ENCODE measurements at regions not wholly inside any gene's neighbourhood (a gene's known extent, or its start where the extent isn't known, plus 50 kb on each side); places are given as distances from the start of the nearest gene placed in this dataset.

DNA sequence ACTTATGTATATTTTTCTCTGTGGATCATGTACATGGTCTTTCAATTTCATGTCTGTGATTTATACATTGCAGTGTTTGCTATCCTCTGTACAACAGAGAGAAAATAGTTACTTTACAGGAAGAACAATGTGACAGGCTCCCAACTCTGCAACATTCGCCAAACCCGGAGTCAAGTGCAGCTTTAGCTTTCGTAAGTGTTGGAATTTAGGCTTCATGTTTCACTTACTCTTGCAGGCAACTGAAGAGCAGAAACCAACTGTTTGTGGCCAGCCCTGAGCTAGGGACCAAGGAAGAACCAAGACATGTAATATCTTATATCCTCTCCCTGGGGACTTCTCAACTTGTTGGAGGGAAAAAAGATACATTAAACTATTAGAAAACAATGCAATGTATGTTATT, 147.9 kb downstream of the C5orf15 start:
- TF ChIP-seq, protein P1, sequence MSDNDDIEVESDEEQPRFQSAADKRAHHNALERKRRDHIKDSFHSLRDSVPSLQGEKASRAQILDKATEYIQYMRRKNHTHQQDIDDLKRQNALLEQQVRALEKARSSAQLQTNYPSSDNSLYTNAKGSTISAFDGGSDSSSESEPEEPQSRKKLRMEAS (IDR thresholded peaks at IDR 0.05) = no peak
- no peak for TF ChIP-seq TCF12 (IDR thresholded peaks at IDR 0.05; ENCODE audit: low read depth)
- TF ChIP-seq, protein P2, sequence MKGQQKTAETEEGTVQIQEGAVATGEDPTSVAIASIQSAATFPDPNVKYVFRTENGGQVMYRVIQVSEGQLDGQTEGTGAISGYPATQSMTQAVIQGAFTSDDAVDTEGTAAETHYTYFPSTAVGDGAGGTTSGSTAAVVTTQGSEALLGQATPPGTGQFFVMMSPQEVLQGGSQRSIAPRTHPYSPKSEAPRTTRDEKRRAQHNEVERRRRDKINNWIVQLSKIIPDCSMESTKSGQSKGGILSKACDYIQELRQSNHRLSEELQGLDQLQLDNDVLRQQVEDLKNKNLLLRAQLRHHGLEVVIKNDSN (IDR thresholded peaks at IDR 0.05) = no peak
- TF ChIP-seq EP300 (IDR thresholded peaks at IDR 0.05; ENCODE audit: borderline replicate concordance) = no peak
- TF ChIP-seq EGR1 (IDR thresholded peaks at IDR 0.05) = no peak
- TF ChIP-seq FOXM1 (IDR thresholded peaks at IDR 0.05; ENCODE audit: borderline replicate concordance, low read depth) = no peak
- no peak for TF ChIP-seq CREB1 (IDR thresholded peaks at IDR 0.05; ENCODE audit: low read depth)
- no peak for TF ChIP-seq RAD21 (IDR thresholded peaks at IDR 0.05; ENCODE audit: low read depth)
- no peak for TF ChIP-seq ZBTB7A (IDR thresholded peaks at IDR 0.05; ENCODE audit: low read depth)
- TF ChIP-seq, protein P3, sequence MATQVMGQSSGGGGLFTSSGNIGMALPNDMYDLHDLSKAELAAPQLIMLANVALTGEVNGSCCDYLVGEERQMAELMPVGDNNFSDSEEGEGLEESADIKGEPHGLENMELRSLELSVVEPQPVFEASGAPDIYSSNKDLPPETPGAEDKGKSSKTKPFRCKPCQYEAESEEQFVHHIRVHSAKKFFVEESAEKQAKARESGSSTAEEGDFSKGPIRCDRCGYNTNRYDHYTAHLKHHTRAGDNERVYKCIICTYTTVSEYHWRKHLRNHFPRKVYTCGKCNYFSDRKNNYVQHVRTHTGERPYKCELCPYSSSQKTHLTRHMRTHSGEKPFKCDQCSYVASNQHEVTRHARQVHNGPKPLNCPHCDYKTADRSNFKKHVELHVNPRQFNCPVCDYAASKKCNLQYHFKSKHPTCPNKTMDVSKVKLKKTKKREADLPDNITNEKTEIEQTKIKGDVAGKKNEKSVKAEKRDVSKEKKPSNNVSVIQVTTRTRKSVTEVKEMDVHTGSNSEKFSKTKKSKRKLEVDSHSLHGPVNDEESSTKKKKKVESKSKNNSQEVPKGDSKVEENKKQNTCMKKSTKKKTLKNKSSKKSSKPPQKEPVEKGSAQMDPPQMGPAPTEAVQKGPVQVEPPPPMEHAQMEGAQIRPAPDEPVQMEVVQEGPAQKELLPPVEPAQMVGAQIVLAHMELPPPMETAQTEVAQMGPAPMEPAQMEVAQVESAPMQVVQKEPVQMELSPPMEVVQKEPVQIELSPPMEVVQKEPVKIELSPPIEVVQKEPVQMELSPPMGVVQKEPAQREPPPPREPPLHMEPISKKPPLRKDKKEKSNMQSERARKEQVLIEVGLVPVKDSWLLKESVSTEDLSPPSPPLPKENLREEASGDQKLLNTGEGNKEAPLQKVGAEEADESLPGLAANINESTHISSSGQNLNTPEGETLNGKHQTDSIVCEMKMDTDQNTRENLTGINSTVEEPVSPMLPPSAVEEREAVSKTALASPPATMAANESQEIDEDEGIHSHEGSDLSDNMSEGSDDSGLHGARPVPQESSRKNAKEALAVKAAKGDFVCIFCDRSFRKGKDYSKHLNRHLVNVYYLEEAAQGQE (IDR thresholded peaks at IDR 0.05; ENCODE audit: low read depth) = no peak
- TF ChIP-seq TEAD4 (IDR thresholded peaks at IDR 0.05) = no peak
- no peak for TF ChIP-seq YY1 (IDR thresholded peaks at IDR 0.05; ENCODE audit: low read depth)
- no peak for TF ChIP-seq NFIC (IDR thresholded peaks at IDR 0.05)
- TF ChIP-seq CEBPB (IDR thresholded peaks at IDR 0.05) = no peak
- no peak for TF ChIP-seq TAF1 (IDR thresholded peaks at IDR 0.05; ENCODE audit: low read depth)

DNA sequence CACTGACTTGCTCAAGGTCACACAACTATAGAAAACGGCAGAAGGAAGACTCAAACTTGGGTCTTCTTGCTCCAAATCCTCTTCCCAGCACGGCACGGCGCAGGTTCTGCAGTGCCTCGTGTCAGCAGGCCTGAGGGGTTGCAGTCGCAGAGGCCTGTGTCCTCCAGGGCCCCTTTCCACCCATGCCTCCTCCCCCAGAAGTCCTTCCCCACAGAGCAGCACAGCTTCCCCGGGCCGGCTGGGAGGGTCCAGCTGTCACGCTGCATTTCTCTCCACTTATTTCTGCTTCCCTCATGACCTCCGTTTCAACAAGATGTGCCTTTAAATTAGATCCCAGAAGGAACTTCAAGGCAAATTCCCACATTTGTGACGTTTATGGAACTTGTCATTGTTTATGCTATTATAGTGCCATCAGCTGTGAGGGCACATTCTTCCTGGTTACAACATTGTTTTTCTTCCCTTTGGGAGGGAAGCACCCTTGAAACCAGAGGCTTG, 148.4 kb downstream of the C5orf15 start:
- no peak for TF ChIP-seq CREB1 (IDR thresholded peaks at IDR 0.05; ENCODE audit: low read depth)
- TF ChIP-seq NFIC (IDR thresholded peaks at IDR 0.05) = no peak
- TF ChIP-seq, protein P3 (IDR thresholded peaks at IDR 0.05; ENCODE audit: low read depth) = no peak
- no peak for TF ChIP-seq EGR1 (IDR thresholded peaks at IDR 0.05)
- no peak for TF ChIP-seq EP300 (IDR thresholded peaks at IDR 0.05; ENCODE audit: borderline replicate concordance)
- TF ChIP-seq, protein P1 (IDR thresholded peaks at IDR 0.05) = no peak
- TF ChIP-seq CEBPB (IDR thresholded peaks at IDR 0.05) = no peak
- TF ChIP-seq ZBTB7A (IDR thresholded peaks at IDR 0.05; ENCODE audit: low read depth) = no peak
- TF ChIP-seq TEAD4 (IDR thresholded peaks at IDR 0.05) = no peak
- no peak for TF ChIP-seq TAF1 (IDR thresholded peaks at IDR 0.05; ENCODE audit: low read depth)
- TF ChIP-seq RAD21 (IDR thresholded peaks at IDR 0.05; ENCODE audit: low read depth) = no peak
- TF ChIP-seq FOXM1 (IDR thresholded peaks at IDR 0.05; ENCODE audit: borderline replicate concordance, low read depth) = no peak
- no peak for TF ChIP-seq TCF12 (IDR thresholded peaks at IDR 0.05; ENCODE audit: low read depth)
- TF ChIP-seq, protein P2 (IDR thresholded peaks at IDR 0.05) = no peak
- no peak for TF ChIP-seq YY1 (IDR thresholded peaks at IDR 0.05; ENCODE audit: low read depth)

DNA sequence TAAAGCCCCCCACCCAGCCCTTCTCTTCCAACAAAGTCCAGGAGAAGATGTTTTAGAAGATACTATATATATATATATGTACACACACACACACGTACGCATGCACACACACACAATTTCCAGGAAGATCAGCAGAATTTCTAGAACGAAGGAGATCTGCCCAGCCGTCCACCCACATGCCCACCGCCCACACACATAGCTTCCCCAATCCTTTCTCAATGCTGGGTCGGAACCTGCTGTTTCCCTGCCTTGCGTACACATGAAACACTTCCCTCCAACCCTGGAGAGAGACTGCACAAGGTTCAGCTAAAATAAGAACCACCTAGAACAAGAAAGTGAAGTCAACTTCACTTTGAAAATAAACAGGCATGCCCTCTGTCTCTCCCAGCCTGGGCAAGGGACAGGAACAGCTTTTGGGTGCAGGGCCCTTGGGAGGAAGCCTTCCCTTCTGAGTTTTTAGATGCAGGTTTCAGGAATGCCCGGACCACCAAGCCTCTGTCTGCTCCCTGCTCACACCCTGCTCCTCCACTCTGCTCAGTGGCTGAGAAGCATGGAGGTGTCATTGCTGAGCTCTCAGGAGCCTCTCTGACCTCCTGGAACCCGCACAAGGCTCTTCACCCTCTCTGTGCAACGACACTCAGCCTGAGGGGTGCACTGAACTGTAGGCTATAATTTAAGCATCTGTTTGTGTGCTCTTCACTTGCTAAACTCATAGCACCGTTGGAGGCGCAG, 149.4 kb downstream of the C5orf15 start:
- TF ChIP-seq RAD21 (IDR thresholded peaks at IDR 0.05; ENCODE audit: low read depth) (no peak), NFIC (IDR thresholded peaks at IDR 0.05) (no peak), CREB1 (IDR thresholded peaks at IDR 0.05; ENCODE audit: low read depth) (no peak), ZBTB7A (IDR thresholded peaks at IDR 0.05; ENCODE audit: low read depth) (no peak), TEAD4 (IDR thresholded peaks at IDR 0.05) (no peak)

DNA sequence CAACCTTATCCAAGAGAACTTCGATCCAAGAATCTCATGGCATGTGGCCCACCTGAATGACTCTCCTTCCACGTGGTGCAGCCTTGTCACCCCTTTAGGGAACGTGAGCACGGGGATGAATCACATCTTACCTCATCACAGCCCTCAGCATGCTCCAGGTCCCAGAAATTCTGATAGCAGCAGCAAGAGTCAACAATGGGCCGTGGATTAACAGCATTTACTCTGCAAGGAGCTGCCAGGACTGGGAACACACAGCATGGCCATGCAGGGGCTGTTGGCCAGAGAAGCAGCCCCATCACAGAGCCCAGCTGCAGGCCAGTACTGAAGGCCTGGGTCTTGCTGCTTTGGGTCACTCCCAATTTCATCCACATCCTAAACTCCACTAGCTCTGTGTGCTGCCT, 150.4 kb downstream of the C5orf15 start:
- no peak for TF ChIP-seq YY1 (IDR thresholded peaks at IDR 0.05; ENCODE audit: low read depth)
- TF ChIP-seq, protein P1 (IDR thresholded peaks at IDR 0.05) = no peak
- TF ChIP-seq TAF1 (IDR thresholded peaks at IDR 0.05; ENCODE audit: low read depth) = no peak
- TF ChIP-seq ZBTB7A (IDR thresholded peaks at IDR 0.05; ENCODE audit: low read depth) = no peak
- TF ChIP-seq TCF12 (IDR thresholded peaks at IDR 0.05; ENCODE audit: low read depth) = no peak
- no peak for TF ChIP-seq NFIC (IDR thresholded peaks at IDR 0.05)
- TF ChIP-seq CREB1 (IDR thresholded peaks at IDR 0.05; ENCODE audit: low read depth) = no peak
- TF ChIP-seq TEAD4 (IDR thresholded peaks at IDR 0.05) = no peak
- no peak for TF ChIP-seq RAD21 (IDR thresholded peaks at IDR 0.05; ENCODE audit: low read depth)
- TF ChIP-seq, protein P3 (IDR thresholded peaks at IDR 0.05; ENCODE audit: low read depth) = no peak
- no peak for TF ChIP-seq CEBPB (IDR thresholded peaks at IDR 0.05)
- TF ChIP-seq EGR1 (IDR thresholded peaks at IDR 0.05) = no peak
- no peak for TF ChIP-seq EP300 (IDR thresholded peaks at IDR 0.05; ENCODE audit: borderline replicate concordance)
- TF ChIP-seq, protein P2 (IDR thresholded peaks at IDR 0.05) = no peak
- TF ChIP-seq FOXM1 (IDR thresholded peaks at IDR 0.05; ENCODE audit: borderline replicate concordance, low read depth) = no peak
